ENCODE measurements at regions not wholly inside any gene's neighbourhood (a gene's known extent, or its start where the extent isn't known, plus 50 kb on each side); places are given as distances from the start of the nearest gene placed in this dataset.
"Not testable (repeated sequence)": the region's sequence is repeated elsewhere in the genome, so short reads cannot be mapped to it uniquely, and the experiment has no call there.

- no peaks in the 10 kb centered on the region for H3K4me1 ChIP-seq
- intact Hi-C loops (cut with DNase I; ENCODE audit: low total_unique reads) = no loop called here
- TF ChIP-seq, protein P1, sequence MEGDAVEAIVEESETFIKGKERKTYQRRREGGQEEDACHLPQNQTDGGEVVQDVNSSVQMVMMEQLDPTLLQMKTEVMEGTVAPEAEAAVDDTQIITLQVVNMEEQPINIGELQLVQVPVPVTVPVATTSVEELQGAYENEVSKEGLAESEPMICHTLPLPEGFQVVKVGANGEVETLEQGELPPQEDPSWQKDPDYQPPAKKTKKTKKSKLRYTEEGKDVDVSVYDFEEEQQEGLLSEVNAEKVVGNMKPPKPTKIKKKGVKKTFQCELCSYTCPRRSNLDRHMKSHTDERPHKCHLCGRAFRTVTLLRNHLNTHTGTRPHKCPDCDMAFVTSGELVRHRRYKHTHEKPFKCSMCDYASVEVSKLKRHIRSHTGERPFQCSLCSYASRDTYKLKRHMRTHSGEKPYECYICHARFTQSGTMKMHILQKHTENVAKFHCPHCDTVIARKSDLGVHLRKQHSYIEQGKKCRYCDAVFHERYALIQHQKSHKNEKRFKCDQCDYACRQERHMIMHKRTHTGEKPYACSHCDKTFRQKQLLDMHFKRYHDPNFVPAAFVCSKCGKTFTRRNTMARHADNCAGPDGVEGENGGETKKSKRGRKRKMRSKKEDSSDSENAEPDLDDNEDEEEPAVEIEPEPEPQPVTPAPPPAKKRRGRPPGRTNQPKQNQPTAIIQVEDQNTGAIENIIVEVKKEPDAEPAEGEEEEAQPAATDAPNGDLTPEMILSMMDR (IDR thresholded peaks at IDR 0.05) = no peak
- TF ChIP-seq POLR2AphosphoS5 (IDR thresholded peaks at IDR 0.05) = no peak
- no peaks in the 10 kb centered on the region for H3K27me3 ChIP-seq
- DNase-seq (ENCODE audit: low spot score in 2 of 2) = no peak
- no peaks in the 10 kb centered on the region for H3K9me3 ChIP-seq
- no peak overlapping the region for H3K27ac ChIP-seq
- H3K36me3 ChIP-seq = no peaks in the 10 kb centered on the region
- no peak overlapping the region for H3K4me3 ChIP-seq
Measured at GRCh38 chr2:193219413-193219812, 1024.7 kb upstream of the TMEFF2 start.

DNA sequence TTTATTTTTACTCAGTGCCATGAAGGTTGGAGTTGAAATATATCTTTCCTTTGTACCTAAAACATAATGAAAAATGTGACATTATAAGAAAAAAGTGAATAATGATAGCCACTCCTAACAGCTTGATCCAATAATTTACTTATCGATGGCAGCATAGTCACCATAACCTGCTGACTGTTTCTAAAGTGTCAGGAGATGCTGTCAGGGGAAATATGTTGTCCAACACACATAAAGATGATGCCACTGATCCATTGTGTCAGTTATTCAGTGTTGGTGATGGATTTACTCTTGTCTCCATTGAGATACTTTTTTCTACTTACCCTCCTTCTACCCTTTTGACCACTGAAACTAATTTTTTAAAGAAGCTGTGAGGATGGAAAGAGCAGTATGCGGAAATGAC is 1006.9 kb upstream of the TMEFF2 start:
- no peaks in the 10 kb centered on the region for H3K36me3 ChIP-seq
- no peak for DNase-seq (ENCODE audit: low spot score in 2 of 2)
- no peak overlapping the region for H3K27ac ChIP-seq
- H3K27me3 ChIP-seq = no peaks in the 10 kb centered on the region
- TF ChIP-seq POLR2A (IDR thresholded peaks at IDR 0.05) (no peak), POLR2AphosphoS5 (IDR thresholded peaks at IDR 0.05) (no peak)
- TF ChIP-seq, protein P1 (IDR thresholded peaks at IDR 0.05) = no peak
- H3K9me3 ChIP-seq = no peaks in the 10 kb centered on the region
- no peak overlapping the region for H3K4me3 ChIP-seq
- intact Hi-C loops (cut with DNase I; ENCODE audit: low total_unique reads) = no loop called here
- no peaks in the 10 kb centered on the region for H3K4me1 ChIP-seq

- Histone ChIP-seq H3K4me3 (no peak overlapping the region), H3K4me1 (no peaks in the 10 kb centered on the region), H3K27ac (no peak overlapping the region), H3K27me3 (no peaks in the 10 kb centered on the region), H3K9me3 (peaks cover 0 to 4% of the 10 kb centered on the region in 2 donors), H3K36me3 (no peaks in the 10 kb centered on the region)
- intact Hi-C loops (cut with DNase I; ENCODE audit: low total_unique reads) = no loop called here
- TF ChIP-seq POLR2AphosphoS5 (IDR thresholded peaks at IDR 0.05) (no peak), POLR2A (IDR thresholded peaks at IDR 0.05) (no peak)
- TF ChIP-seq, protein P1 (IDR thresholded peaks at IDR 0.05) = no peak
- DNase-seq (ENCODE audit: low spot score in 2 of 2) = no peak
Measured at GRCh38 chr2:193199322-193199721, 1004.6 kb upstream of the TMEFF2 start.

DNA sequence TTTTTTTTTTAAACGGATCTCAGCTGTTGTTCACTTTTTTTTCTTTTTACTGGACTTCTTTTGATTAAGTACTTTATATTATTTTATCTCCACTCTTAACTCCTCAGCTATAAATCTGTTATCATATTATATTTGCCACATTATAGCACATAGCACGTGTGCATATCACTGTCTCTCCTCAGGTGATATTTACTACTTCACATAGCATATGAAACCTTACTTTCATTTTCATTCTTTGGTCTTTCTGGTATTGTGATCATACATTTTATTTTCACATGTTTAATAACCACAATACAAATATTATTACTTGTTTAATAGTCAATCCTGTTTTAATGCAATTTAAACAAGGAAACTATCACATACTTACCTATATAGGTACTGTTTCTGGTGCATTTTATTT is 993.1 kb upstream of the TMEFF2 start:
- no peaks in the 10 kb centered on the region for H3K27me3 ChIP-seq
- no peaks in the 10 kb centered on the region for H3K36me3 ChIP-seq
- peak overlapping the region in 2 of 3 donors; percentile 3 to 6 for H3K4me3 ChIP-seq
- no peaks in the 10 kb centered on the region for H3K9me3 ChIP-seq
- H3K4me1 ChIP-seq = no peaks in the 10 kb centered on the region
- DNase-seq (ENCODE audit: low spot score in 2 of 2) = no peak
- no peak overlapping the region for H3K27ac ChIP-seq
- intact Hi-C loops (cut with DNase I; ENCODE audit: low total_unique reads) = loop anchor here (5.0 kb wide), 1 partner anchor 816 kb away; no protein-coding TSS in a partner anchor
- TF ChIP-seq, protein P1 (IDR thresholded peaks at IDR 0.05) = no peak
- TF ChIP-seq POLR2AphosphoS5 (IDR thresholded peaks at IDR 0.05) = no peak
- TF ChIP-seq POLR2A (IDR thresholded peaks at IDR 0.05) = no peak

GRCh38 chr2:193170981-193171380 is 976.2 kb upstream of the TMEFF2 start:
- intact Hi-C loops (cut with DNase I; ENCODE audit: low total_unique reads); H3K4me3 ChIP-seq; H3K4me1 ChIP-seq; H3K36me3 ChIP-seq; H3K9me3 ChIP-seq; H3K27me3 ChIP-seq; H3K27ac ChIP-seq; DNase-seq (ENCODE audit: low spot score in 2 of 2): not testable (repeated sequence)

DNA sequence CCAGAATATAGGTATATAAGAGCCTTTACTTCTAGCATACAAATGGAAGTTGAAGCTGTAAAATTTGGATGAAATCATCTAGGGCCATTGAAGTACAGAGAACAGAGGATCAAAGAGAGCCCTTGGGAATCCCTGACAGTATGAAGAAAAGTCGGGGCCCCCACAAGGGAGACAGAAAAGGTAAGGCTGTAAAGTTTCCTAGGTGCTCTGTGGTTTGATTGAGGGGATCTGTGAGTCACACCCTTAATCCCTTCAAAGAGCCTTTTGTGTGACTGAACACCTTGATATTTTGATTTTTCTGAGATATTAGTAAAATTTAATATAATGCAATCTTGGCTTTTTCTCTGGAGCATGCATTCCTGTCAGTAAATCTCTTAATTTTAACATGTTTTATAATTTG is 961.7 kb upstream of the TMEFF2 start:
- TF ChIP-seq POLR2A (IDR thresholded peaks at IDR 0.05) (no peak), POLR2AphosphoS5 (IDR thresholded peaks at IDR 0.05) (no peak)
- TF ChIP-seq, protein P1 (IDR thresholded peaks at IDR 0.05) = no peak
- no peaks in the 10 kb centered on the region for H3K36me3 ChIP-seq
- H3K4me1 ChIP-seq = no peaks in the 10 kb centered on the region
- no peak overlapping the region for H3K4me3 ChIP-seq
- intact Hi-C loops (cut with DNase I; ENCODE audit: low total_unique reads) = no loop called here
- no peak overlapping the region for H3K27ac ChIP-seq
- no peaks in the 10 kb centered on the region for H3K9me3 ChIP-seq
- DNase-seq (ENCODE audit: low spot score in 2 of 2) = no peak
- no peaks in the 10 kb centered on the region for H3K27me3 ChIP-seq

Data from breast epithelium (tissue), 4 donors.